ENCODE measurements at regions not wholly inside any gene's neighbourhood (a gene's known extent, or its start where the extent isn't known, plus 50 kb on each side); places are given as distances from the start of the nearest gene placed in this dataset.

DNA sequence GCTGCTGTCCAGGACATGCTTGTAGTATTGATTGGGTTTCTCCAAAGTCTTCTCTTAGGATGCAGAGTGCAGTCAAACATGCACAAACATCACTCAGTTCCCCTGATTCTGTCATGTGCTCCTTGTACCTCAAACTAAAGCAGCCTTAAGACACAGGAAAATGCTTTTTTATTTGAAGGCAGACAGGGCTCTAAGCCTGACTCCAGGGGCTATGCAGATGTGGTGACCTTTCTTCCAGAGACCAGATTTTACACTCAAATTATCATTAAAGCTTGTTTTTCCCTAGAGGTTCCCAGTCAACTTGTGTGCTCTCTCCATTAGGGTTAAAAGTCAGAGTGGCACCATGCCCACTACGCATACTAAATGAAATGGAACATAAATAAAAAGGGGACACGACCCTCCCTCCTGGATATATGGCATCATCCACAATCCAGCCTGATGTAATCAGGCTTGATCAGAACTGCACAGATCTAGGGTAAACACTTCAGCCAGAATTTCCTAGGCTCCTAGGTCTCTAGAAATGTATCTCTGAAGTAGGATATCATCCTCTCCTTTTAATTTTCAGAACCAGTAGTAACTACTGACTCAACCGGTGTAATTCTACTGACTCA lies 771.1 kb downstream of the NR2F1-AS1 start:
- TF ChIP-seq, protein P1, sequence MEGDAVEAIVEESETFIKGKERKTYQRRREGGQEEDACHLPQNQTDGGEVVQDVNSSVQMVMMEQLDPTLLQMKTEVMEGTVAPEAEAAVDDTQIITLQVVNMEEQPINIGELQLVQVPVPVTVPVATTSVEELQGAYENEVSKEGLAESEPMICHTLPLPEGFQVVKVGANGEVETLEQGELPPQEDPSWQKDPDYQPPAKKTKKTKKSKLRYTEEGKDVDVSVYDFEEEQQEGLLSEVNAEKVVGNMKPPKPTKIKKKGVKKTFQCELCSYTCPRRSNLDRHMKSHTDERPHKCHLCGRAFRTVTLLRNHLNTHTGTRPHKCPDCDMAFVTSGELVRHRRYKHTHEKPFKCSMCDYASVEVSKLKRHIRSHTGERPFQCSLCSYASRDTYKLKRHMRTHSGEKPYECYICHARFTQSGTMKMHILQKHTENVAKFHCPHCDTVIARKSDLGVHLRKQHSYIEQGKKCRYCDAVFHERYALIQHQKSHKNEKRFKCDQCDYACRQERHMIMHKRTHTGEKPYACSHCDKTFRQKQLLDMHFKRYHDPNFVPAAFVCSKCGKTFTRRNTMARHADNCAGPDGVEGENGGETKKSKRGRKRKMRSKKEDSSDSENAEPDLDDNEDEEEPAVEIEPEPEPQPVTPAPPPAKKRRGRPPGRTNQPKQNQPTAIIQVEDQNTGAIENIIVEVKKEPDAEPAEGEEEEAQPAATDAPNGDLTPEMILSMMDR (IDR thresholded peaks at IDR 0.05; ENCODE audit: low read length) = no peak
- TF ChIP-seq EZH2 (IDR thresholded peaks at IDR 0.05; ENCODE audit: borderline replicate concordance, low read length) = no peak

Measured in OCI-LY1 (cell line).